H1 (cell line): ENCODE measurements at regions not wholly inside any gene's neighbourhood (a gene's known extent, or its start where the extent isn't known, plus 50 kb on each side); places are given as distances from the start of the nearest gene placed in this dataset.

Experiments used
- CHD1 ChIP-seq: IDR thresholded peaks from 2 replicates; pipeline ENCODE4 v1.6.1; 2012; ENCODE audit warnings: low read depth, low read length, improper control_type of control experiment
- CHD7 ChIP-seq: fragments of 300-600 bp; sonication (generic); IDR thresholded peaks from 2 replicates; pipeline ENCODE4 v1.7.1; 2012; ENCODE audit warnings: low read length, moderate library complexity, mild to moderate bottlenecking, inconsistent platforms; ENCODE audit not compliant: insufficient replicate concordance
- CTBP2 ChIP-seq: IDR thresholded peaks from 2 replicates; pipeline ENCODE4 v1.7.0; 2011; ENCODE audit warnings: borderline replicate concordance, mild to moderate bottlenecking, moderate library complexity, mixed read lengths, low read length; ENCODE audit not compliant: insufficient read depth, insufficient read length
- EGR1 ChIP-seq: IDR thresholded peaks from 2 replicates; pipeline ENCODE4 v1.6.1; 2011; ENCODE audit warnings: low read depth, low read length, borderline replicate concordance
- EZH2 ChIP-seq: fragments of 200-600 bp; sonication (generic); IDR thresholded peaks from 2 replicates; pipeline ENCODE4 v1.7.1; 2012; ENCODE audit warnings: low read depth, mild to moderate bottlenecking, moderate library complexity, low read length, inconsistent platforms; ENCODE audit not compliant: severe bottlenecking
- HDAC6 ChIP-seq: IDR thresholded peaks from one replicate; pipeline ENCODE4 v1.7.1; 2012; ENCODE audit warnings: low read depth, mild to moderate bottlenecking, inconsistent platforms, low read length, moderate library complexity
- POLR2AphosphoS5 ChIP-seq: IDR thresholded peaks from 2 replicates; pipeline ENCODE4 v1.6.1; 2011; ENCODE audit warnings: low read depth, low read length
- SAP30 ChIP-seq: fragments of 300-600 bp; sonication (generic); IDR thresholded peaks from 2 replicates; pipeline ENCODE4 v1.7.1; 2012; ENCODE audit warnings: low read length, moderate library complexity, mild to moderate bottlenecking, inconsistent platforms; ENCODE audit not compliant: insufficient read depth, insufficient replicate concordance

- TF ChIP-seq CTBP2 (no peak), CHD7 (no peak), SAP30 (no peak), EZH2 (no peak), EGR1 (no peak), HDAC6 (no peak), CHD1 (no peak), POLR2AphosphoS5 (no peak)
- TF ChIP-seq, all 59 proteins: peak for 0
Observed at GRCh38 chr16:5463820-5464219, 366.2 kb upstream of the EEF2KMT start (continued).
